Stimulated activated CD8-positive, alpha-beta memory T cell treated with anti-CD3 and anti-CD28 coated beads, Interleukin-2, amount 100 ng/mL, for 1 hour (primary cell): ENCODE measurements at regions not wholly inside any gene's neighbourhood (a gene's known extent, or its start where the extent isn't known, plus 50 kb on each side); places are given as distances from the start of the nearest gene placed in this dataset.

Experiments
- DNase-seq, 2 donors: peaks; one replicate each; pipeline ENCODE4 v3.0.0-alpha.2; 2020; ENCODE audit warnings: low read depth in 2 of 2

DNA sequence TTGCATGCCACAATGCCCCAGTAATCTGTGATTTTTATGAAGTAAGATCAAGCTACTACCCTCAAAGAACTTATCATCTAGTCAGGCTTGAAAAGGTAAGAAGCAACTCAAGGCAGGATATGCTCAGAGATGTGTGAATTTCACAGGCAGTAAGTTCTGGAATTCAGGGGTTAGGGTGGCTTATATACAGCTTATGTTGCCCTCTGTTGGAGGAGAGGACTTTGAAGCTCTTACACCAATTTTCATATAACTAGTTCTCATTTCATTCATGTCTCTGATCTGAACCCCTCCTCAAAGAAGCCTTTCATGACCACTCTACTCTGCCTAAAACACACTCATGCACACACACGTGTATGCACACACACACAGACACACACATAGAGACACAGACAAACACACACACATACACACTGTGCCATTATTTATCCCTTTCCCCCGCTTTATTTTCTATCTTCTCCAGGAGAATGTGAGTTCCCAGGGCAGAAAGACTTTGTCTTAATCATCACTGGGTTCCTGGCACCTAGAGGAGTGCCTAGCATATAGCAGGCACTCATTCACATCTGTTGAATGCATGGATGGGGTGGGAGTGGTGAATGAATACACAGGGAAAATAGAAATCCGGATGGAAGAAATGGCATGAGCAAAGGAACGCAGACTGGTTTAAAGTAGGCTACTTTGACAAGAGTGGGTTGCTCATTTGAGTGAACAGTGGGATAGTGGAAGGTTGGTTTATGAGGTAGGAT, 220.7 kb upstream of the ZBED5 start:
- DNase-seq, result no peak

GRCh38 chr11:11077898-11078297, 220.0 kb upstream of the ZBED5 start:
- DNase-seq, result no peak

DNA sequence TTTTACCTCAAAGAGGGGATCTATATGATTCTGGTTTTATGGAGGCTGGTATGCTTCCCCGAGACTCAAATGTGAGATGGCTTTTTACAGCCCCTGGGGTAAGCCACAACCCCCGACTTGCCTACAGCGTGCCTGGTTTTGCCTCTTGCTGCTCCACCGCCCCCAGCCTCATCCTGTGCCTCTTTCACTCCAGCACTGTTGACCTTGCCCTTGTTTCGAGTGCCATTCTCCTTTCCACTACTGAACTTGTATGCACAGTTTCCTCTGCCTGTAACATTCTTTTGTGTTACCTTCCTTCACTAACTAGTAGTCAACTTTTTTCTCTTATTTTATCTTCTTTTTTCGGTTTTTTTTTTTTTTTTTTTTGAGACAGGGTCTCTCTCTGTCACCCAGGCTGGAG, 219.0 kb upstream of the ZBED5 start:
- no peak for DNase-seq

- DNase-seq, result no peak
Observed at GRCh38 chr11:11076276-11076675, 218.4 kb upstream of the ZBED5 start.

DNA sequence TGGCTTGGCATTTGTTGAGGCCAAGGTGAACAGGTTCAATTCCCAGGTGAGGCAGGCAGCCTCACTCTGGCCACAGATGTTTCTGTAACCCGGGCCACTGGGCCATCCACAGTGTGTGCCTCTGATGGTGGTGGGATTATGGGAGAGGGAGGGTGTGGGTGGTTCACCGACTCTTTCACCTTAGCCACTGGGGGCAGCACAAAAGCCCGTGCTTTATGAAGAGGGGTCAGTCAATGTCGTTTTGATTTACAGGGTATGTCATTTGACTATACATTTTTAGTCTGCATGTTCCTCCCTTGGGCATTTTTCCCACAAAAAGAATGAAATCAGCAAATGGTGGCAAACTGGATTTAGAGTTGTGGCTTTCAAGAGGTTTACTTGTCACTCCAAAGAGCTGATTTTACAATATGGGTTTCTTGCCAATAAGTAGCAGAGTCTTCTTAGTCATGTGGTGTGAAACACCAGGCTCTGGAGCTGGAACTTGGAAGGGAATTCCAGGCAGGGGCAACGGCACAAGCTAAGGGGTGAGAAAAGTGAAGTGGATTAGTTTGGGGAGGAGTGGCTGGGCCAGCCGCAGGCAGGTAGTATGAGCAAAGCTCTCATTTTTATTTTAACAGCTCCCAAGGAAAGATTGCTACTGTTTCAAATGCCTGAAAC, 217.8 kb upstream of the ZBED5 start:
- no peak for DNase-seq

DNA sequence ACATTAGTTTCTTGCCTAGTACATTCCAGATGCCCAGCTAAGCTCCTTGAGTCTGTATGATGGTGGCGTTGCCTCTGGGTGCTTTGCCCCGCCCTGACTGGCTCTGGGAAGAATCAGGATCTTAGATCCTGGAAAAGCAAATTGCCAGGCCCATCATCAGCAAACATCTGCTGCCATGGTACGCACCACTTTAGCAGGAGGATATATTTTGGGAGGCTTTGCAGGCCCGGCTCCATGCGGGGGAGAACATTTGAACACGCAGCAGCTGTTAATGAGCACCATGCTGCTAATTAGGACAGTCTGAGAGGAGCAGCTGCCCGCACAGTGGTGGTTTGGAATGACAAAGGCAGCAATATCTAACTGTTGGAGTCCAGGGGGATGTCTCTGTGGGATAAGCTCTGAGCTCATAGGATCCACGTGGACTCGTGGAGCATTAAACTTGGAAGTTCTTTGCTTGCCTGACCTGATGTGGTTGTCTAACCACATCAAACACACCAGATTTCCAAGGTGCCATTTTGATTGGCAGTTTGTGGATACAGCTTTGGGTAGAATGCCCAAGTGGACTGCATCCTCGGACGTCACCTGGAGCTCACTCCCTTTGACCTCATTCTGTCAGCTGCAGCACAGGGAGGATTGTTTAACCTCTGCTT, 217.0 kb upstream of the ZBED5 start:
- no peak for DNase-seq

DNA sequence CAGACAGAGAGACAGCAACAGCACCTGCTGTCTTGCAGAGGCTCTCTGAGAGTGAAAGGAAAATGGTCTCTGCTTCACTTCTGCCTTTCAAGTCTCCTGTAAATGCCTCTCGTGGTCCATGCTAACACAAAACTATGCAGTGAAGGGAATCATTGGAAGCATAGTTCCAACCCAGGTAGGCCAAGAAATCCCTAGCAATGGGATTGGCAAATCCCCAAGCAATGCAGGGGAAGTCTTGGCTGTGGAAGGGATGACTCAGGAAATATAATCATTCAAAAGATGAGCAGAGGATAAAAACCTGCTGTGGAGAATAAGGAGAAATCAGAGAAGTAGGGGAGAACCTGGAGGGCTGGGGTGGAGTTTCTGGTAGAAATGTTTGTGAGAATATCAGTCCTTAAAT, 216.1 kb upstream of the ZBED5 start:
- DNase-seq, result no peak

- no peak for DNase-seq
Observed at GRCh38 chr11:11072067-11072466, 214.2 kb upstream of the ZBED5 start.

- no peak for DNase-seq
Observed at GRCh38 chr11:11071486-11071885, 213.6 kb upstream of the ZBED5 start.

DNA sequence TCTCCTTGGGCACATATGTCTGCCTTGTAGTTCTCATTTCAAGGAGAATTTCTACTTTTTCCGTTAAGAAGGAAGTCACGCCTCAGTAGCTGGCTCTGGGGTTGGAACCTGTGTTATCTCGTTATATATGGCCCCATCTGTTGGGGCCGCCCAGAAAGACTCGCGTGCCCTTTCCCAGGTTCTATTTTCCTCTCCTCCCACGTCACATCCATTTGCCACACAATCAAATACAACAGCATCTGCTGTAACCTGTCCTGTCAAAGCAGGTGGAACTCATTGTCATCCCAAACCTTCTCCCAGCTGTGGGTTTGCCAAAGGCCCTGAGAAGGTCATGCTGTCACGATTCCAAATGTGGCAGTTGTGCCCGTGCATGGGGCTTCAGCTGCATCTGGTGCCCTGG, 213.1 kb upstream of the ZBED5 start:
- DNase-seq, result no peak

DNA sequence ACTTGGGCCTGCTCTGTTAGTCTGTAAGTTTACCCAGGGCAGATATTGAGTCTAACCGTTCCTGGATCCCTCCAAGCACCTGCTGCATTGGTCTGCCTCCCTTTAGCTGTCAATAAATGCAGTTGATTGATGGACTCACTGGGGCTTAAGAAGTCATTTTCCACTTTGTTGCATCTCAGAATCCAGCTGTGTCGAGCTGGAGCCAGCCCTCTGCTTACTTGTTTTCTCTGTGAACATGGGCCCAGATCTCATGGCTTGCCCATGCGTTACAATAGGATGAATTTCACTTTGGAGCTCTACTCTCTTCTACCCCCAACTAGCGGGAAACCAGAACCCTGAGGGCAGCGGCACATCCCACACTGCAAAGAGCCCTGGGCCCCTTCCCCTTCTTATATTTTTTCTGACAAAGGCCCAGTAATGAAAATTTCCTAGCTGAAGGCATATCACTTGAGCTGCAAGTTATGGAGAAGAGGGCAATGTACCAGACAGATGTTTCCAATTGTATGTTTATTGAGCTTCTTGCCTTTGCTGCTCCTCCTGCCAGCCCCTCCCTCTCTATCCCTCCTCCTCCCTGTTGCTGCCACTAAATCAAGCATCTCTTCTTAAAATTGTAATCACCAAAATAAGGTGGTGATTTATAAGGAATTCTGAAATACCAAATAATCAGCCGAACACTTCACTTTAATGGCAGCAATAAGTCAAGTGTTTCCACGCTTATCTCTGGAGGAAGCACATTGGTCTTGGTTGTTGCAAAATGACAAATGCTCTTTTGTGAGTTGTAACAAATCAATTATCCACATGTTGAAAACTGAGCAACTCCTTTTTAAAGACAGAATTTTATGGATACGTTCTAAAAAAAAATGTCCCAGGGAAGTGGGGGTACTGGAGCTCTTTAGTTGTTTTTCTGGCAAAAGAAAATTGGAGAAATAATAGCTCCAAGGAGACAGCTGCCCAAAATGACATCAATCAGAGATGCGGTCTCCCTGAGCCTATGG, 212.3 kb upstream of the ZBED5 start:
- DNase-seq, result no peak

DNA sequence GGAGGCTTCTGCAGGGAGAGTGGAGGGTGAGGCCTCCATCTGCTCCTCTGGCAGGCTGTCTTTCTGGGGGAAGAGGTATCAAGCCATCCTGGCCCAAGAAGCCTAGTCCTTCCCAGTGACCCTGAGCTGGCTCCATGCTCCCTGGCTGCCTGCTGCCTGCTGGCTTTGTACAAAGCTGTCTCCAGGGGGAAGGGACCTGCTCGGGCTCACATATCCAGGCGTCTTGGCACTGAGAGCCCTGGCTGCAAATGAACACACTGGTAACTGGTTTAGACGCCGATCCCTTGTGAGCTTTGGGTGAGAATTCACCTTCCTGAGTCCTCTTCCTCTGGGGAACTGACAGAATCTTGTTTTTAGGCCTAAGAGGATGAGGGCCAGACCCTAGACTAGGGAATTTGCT, 210.3 kb upstream of the ZBED5 start:
- DNase-seq, result no peak

DNA sequence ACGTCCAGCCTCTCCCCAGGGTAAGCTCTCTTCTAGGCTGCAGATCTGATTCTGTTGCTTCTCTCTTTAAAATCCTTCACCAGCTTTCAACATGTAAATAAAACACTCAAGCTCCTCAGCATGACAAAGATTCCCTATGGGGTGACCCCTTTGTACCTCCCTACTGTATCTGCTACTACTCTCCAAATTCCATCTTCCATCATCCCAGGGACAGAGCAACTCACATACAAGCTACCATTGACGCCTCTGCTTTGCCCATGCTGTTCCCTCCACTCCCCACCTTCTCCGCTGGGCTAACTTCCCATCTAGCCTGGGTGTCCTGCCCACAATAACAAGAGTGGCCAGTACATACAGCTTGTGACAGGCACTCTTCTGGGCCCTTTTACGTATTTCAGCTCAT, 207.5 kb upstream of the ZBED5 start:
- no peak for DNase-seq

- DNase-seq, result no peak
Observed at GRCh38 chr11:11057472-11057854, 199.6 kb upstream of the ZBED5 start.

GRCh38 chr11:11056749-11057471, 199.1 kb upstream of the ZBED5 start:
- DNase-seq, result no peak

DNA sequence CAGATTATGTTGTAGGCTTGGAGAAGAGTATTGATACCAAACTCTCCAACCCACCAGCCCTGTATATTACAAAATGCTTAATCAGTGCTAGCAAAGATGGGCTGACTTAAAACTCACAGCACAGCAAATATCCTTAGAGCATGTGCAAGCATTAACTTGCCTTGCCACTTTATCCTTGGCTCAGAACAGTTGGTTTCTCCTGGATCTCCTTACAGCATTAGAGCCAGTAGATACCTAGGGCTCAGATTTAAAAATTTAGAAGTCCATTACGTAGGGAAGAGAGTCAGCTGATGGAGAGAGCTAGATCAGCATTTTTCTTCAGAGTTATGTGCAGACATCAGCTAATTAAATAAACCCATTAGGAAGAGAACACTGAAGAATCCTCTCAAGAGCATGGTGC, 198.5 kb upstream of the ZBED5 start:
- DNase-seq, result no peak

DNA sequence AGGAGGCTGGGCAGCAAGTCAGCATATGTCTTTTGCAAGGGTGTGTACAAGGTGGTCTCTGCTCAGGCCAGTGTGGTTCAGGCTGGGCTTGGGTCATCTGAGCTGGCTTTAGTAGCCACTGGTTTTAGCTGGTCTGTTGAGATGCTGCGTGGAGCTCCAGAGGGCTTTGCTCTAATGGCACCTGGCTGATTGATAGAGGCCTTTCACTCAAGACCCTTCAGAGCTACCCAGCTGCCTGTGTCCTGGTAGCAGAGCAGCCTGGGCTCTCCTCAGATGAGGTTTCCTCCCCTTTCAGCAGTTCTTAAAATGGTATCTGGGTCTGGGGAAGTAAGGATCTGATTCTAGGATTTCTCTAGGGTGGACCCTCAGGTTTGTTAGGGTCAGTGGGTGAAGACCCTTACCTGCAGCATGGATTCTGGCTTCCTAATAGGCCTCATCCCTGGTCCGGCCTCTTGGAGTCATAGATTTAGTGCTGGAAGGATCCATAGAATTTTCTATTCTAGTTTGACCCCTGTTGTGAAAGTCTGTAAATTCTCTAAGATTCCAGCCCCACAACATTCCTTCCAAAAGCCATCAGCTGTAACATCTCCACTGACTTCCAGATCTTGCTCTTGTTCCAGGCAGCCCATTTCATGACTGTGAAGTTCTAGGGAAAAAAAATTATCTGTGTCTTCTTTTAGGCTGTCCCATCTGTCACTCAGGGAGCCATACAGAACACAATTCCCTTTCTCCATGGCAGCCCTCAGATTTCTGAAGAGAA, 190.2 kb upstream of the ZBED5 start:
- DNase-seq, result no peak

DNA sequence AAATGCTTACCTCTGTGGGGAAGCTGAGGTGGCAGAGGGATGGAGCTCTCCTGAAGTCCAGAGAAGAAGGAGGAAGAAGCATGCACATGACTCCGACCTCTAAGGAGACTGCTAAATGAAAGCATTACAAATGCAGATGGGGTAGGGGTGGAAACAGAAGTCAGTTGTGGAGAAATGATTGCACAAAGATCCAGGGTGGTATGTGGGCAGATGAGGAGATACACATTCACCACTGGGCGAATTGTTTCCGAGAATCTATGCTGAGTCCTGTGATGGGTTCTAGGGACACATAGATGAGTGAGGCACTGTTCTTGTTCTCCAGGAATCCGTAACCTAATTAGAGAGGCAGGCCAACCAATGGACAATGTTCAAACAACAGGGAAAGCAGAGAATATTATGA, 188.9 kb upstream of the ZBED5 start:
- no peak for DNase-seq

DNA sequence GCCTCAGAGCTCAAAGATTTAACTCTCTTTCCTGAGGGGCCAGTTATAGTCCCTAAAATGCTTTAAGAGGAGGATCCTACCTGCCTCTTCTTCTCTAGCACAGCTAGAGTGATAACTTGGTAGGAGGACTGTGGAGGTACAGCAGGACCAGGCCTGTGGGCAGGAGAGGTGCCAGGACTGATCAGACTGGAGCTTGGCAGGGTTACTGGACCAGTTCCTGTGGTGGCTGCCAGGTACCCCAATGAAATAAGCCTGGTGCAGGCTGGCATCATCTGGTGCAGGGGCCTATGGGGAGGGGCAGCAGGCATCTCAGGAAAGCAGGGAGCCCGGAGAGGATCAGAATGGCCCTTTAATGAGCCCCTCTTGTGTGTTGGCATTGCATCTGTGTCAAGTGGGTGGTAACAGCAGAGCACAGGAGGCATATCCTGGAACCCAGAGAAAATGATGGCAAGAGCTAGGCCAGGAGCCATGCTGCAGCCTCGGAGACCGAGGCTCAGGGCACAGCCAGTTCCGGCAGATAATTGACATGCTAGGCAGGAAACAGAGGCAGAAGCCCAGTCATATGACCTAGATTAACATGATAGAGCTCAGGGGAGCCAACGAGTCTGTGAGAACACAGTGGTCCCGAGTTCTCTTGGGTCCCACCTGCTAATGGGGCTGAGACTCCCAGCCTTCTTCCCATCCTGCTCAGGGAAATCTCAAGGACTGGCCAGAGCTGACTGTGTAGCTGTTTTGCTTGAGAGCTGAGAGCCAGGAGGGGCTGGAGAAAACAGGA, 187.5 kb upstream of the ZBED5 start:
- no peak for DNase-seq
